GM12878 (cell line): ENCODE measurements at regions not wholly inside any gene's neighbourhood (a gene's known extent, or its start where the extent isn't known, plus 50 kb on each side); places are given as distances from the start of the nearest gene placed in this dataset.
A peak's percentile ranks its signal among the peaks of the same experiment; 100 is the strongest.

Experiments used
- ATAC-seq: fragments of 200-7000 bp; cut with Tn5 transposase; 3 replicates; pipeline ENCODE4 v1.9.1; 2020; ENCODE audit warnings: mild to moderate bottlenecking, moderate library complexity
- BruUV-seq: library from RNA; stranded (reverse); fragments of 400-500 nt; replicated peaks from 2 replicates; lab custom pipeline; 2021; lab: Mats Ljungman, UMichigan
- CTCF ChIA-PET: fragments of 300-600 bp; sonication (Branson Sonifier 250); formaldehyde crosslinking; extraction: SDS; loops from one replicate; lab custom pipeline; 2021; ENCODE audit warnings: inconsistent platforms; lab: Yijun Ruan, JAX
- POLR2A ChIA-PET: fragments of 350-600 bp; formaldehyde crosslinking; extraction: SDS; loops from one replicate; lab custom pipeline; 2021; ENCODE audit warnings: inconsistent platforms; lab: Charles Lee
- RAD21 ChIA-PET: fragments of 300-600 bp; sonication (Branson Sonifier 250); formaldehyde crosslinking; loops from one replicate; lab custom pipeline; 2023; ENCODE audit warnings: antibody characterized with exemption; ENCODE audit not compliant: unreplicated experiment; lab: Charles Lee
- SMC1A ChIA-PET: fragments of 300-600 bp; sonication (Branson Sonifier 250); formaldehyde crosslinking; loops from one replicate; lab custom pipeline; 2023; ENCODE audit not compliant: unreplicated experiment, uncharacterized antibody; lab: Charles Lee
- DNase-seq: peaks from one replicate; pipeline ENCODE4 v3.0.0-alpha.2; 2011; ENCODE audit warnings: low read depth, low spot score
- FAIRE-seq: peaks from 3 replicates; lab custom pipeline; 2011; peaks lifted over from hg19 to GRCh38; lab: Jason Lieb, UNC
- H2AFZ ChIP-seq: 2 replicates; pipeline ENCODE4 v1.6.0; 2011; ENCODE audit warnings: low read depth, low read length, control low read depth; ENCODE audit not compliant: control insufficient read depth
- H3K27ac ChIP-seq: 2 replicates; pipeline ENCODE4 v1.5.1; 2011; ENCODE audit warnings: control low read depth; ENCODE audit not compliant: control insufficient read depth, insufficient read depth
- H3K27me3 ChIP-seq, 2 experiments: replicated peaks in 1 of 2; 2 replicates each; pipeline versions ENCODE4 v1.6.0 to v1.6.1; 2011; ENCODE audit warnings: low read length in 1 of 2; ENCODE audit not compliant: control insufficient read depth in 2 of 2, insufficient read depth in 2 of 2
- H3K36me3 ChIP-seq, 2 experiments: 2 replicates each; pipeline ENCODE4 v1.5.1; 2011; ENCODE audit warnings: low read length in 1 of 2; ENCODE audit not compliant: control insufficient read depth in 2 of 2, insufficient read depth in 2 of 2
- H3K4me1 ChIP-seq: 2 replicates; pipeline ENCODE4 v1.6.1; 2011; ENCODE audit warnings: mild to moderate bottlenecking, low read length, moderate library complexity, mixed read lengths; ENCODE audit not compliant: control insufficient read depth, insufficient read depth
- H3K4me2 ChIP-seq: 2 replicates; pipeline ENCODE4 v1.6.0; 2011; ENCODE audit warnings: control low read depth; ENCODE audit not compliant: control insufficient read depth, insufficient read depth
- H3K4me3 ChIP-seq: fragments of 200-600 bp; sonication (generic); 2 replicates; pipeline ENCODE4 v1.5.1; 2016
- H3K79me2 ChIP-seq: 2 replicates; pipeline ENCODE4 v1.6.0; 2011; ENCODE audit warnings: low read length; ENCODE audit not compliant: control insufficient read depth, insufficient read depth
- H3K9ac ChIP-seq: 2 replicates; pipeline ENCODE4 v1.8.0; 2011; ENCODE audit warnings: low read length, control low read depth, mixed read lengths; ENCODE audit not compliant: control insufficient read depth, insufficient read depth
- H3K9me3 ChIP-seq: replicated peaks from 3 replicates; pipeline ENCODE4 v1.5.1; 2011; ENCODE audit warnings: mild to moderate bottlenecking, low read length; ENCODE audit not compliant: control insufficient read depth, insufficient read depth
- H4K20me1 ChIP-seq: 2 replicates; pipeline ENCODE4 v1.6.0; 2011; ENCODE audit not compliant: control insufficient read depth, insufficient read depth
- CBX3 ChIP-seq: fragments of 200-600 bp; sonication (generic); IDR thresholded peaks from 2 replicates; pipeline ENCODE4 v1.6.1; 2016; ENCODE audit warnings: low read depth, borderline replicate concordance
- EED ChIP-seq: sonication (generic); IDR thresholded peaks from 2 replicates; pipeline ENCODE4 v1.6.1; 2016; ENCODE audit warnings: antibody characterized with exemption, low read depth
- EGR1 ChIP-seq, 2 experiments: IDR thresholded peaks; 1 replicate in 1 of 2; 2 replicates in 1 of 2; pipeline ENCODE4 v1.6.1; 2011 to 2012; ENCODE audit warnings: low read depth in 2 of 2, low read length in 2 of 2, borderline replicate concordance in 1 of 2, mild to moderate bottlenecking in 1 of 2, moderate library complexity in 1 of 2
- NR2F1 ChIP-seq: fragments of 450-650 bp; conservative IDR thresholded peaks from 2 replicates; pipeline ENCODE4 v1.6.1; 2017; ENCODE audit warnings: mild to moderate bottlenecking
- PAX5 ChIP-seq: IDR thresholded peaks from 2 replicates; pipeline ENCODE4 v1.6.1; 2011; ENCODE audit warnings: low read depth, low read length, borderline replicate concordance
- PKNOX1 ChIP-seq: fragments of 450-650 bp; IDR thresholded peaks from 2 replicates; pipeline ENCODE4 v1.6.1; 2016; ENCODE audit warnings: mild to moderate bottlenecking
- PRDM15 ChIP-seq: fragments of 450-650 bp; formaldehyde crosslinking; IDR thresholded peaks from 2 replicates; pipeline ENCODE4 v1.4.0; 2020; ENCODE audit warnings: mild to moderate bottlenecking, moderate library complexity
- REST ChIP-seq: IDR thresholded peaks from 2 replicates; pipeline ENCODE4 v1.6.1; 2012; ENCODE audit warnings: mild to moderate bottlenecking, low read depth, low read length
- ZBED1 ChIP-seq: IDR thresholded peaks from 2 replicates; pipeline ENCODE4 v1.6.1; 2016; ENCODE audit warnings: borderline replicate concordance
- WGBS: methylation state at CpG from one replicate; pipeline ENCODE4 v1.1.6; 2016; ENCODE audit warnings: low lambda C conversion rate; ENCODE audit not compliant: insufficient replicate concordance, insufficient coverage; ENCODE audit errors: missing lambda C conversion rate; 5-methylcytosine and 5-hydroxymethylcytosine counted together
- in situ Hi-C: fragments of 300-500 bp; cut with MboI; formaldehyde crosslinking; loops from 9 replicates; pipeline ENCODE4 v1.14.3; 2018; ENCODE audit warnings: mixed read lengths
- intact Hi-C: fragments of 100-400 bp; cut with micrococcal nuclease; formaldehyde crosslinking; loops from one replicate; pipeline ENCODE4 v1.14.2; 2022; ENCODE audit not compliant: unreplicated experiment
- TF ChIP-seq, protein P1 (sequence below): fragments of 450-650 bp; IDR thresholded peaks from 2 replicates; pipeline ENCODE4 v1.6.1; 2017; ENCODE audit warnings: mild to moderate bottlenecking, low read depth, inconsistent platforms; ENCODE audit not compliant: poor library complexity, severe bottlenecking

GRCh38 chr2:128732976-128733431 is 414.3 kb upstream of the HS6ST1 start (continued):
- peak; percentile 28; the same call in 1 of the 2 replicates for TF ChIP-seq PKNOX1
- TF ChIP-seq, all 136 proteins: peak for 8

DNA sequence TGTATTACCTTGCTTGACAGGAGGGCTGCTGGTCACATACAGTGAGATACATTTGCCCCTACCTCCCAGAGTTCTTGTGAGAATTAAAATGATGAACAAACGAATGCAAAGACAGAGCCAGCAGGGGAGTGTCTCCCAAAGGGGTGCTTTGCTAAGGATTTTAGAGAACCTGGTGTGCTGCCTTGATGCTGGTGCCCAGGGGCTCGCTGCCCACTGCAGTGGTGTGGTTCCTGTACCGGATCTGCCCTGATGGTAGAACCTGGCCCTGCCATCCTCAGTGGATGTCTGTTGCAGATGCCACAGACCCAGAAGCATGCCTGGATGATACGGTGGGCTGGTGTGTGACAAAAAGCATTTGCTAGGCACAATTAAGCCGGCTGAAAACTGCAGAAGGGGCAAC is 414.8 kb upstream of the HS6ST1 start:
- Histone ChIP-seq H4K20me1 (no peaks in the 10 kb centered on the region), H3K4me2 (no peak overlapping the region), H3K79me2 (no peaks in the 10 kb centered on the region), H3K4me3 (no peak overlapping the region), H3K27me3 (peaks cover 0 to 1% of the 10 kb centered on the region in 2 experiments; a peak in 1 of 4 replicates), H3K9ac (no peak overlapping the region), H3K9me3 (no peaks in the 10 kb centered on the region; the same call in 2 of the 3 replicates), H3K4me1 (peaks cover 3% of the 10 kb centered on the region; the same call in 1 of the 2 replicates), H2AFZ (no peak overlapping the region), H3K36me3 (no peaks in the 10 kb centered on the region), H3K27ac (no peak overlapping the region)
- intact Hi-C loops = loop anchor here (10.0 kb wide), 1 partner anchor 409 kb away; no protein-coding TSS in a partner anchor
- 41% methylated on average over 5 of the region's 5 CpGs for WGBS
- BruUV-seq = no TSS peak
- ATAC-seq = peak; percentile 19
- CTCF ChIA-PET = no interaction called here
- in situ Hi-C loops = loop anchor here (5.0 to 10.0 kb wide), 2 partner anchors 664 to 1121 kb away; no protein-coding TSS in a partner anchor
- FAIRE-seq = no peak
- no peak for DNase-seq
- RAD21 ChIA-PET = no interaction called here
- POLR2A ChIA-PET = no interaction called here
- SMC1A ChIA-PET = interaction anchor here (0.6 to 1.3 kb wide), 2 partner anchors 13 to 21 kb away, joined by 3 read pairs; no protein-coding TSS in a partner anchor
- TF ChIP-seq EED (no peak), PRDM15 (no peak), PAX5 (no peak), NR2F1 (no peak), EGR1 (IDR thresholded peaks at IDR 0.05; ENCODE audit: borderline replicate concordance in 1 of 2, low read depth in 2 of 2, low read length in 2 of 2) (no peak), CBX3 (no peak), ZBED1 (no peak), REST (no peak)
- TF ChIP-seq, protein P1, sequence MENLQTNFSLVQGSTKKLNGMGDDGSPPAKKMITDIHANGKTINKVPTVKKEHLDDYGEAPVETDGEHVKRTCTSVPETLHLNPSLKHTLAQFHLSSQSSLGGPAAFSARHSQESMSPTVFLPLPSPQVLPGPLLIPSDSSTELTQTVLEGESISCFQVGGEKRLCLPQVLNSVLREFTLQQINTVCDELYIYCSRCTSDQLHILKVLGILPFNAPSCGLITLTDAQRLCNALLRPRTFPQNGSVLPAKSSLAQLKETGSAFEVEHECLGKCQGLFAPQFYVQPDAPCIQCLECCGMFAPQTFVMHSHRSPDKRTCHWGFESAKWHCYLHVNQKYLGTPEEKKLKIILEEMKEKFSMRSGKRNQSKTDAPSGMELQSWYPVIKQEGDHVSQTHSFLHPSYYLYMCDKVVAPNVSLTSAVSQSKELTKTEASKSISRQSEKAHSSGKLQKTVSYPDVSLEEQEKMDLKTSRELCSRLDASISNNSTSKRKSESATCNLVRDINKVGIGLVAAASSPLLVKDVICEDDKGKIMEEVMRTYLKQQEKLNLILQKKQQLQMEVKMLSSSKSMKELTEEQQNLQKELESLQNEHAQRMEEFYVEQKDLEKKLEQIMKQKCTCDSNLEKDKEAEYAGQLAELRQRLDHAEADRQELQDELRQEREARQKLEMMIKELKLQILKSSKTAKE = no peak
